WTC11 (cell line): ENCODE measurements at regions not wholly inside any gene's neighbourhood (a gene's known extent, or its start where the extent isn't known, plus 50 kb on each side); places are given as distances from the start of the nearest gene placed in this dataset.

Experiments used
- ATAC-seq: fragments of 200-7000 bp; cut with Tn5 transposase; 2 replicates; pipeline ENCODE4 v1.10.0; 2021; ENCODE audit warnings: mild to moderate bottlenecking, moderate library complexity
- CTCF ChIA-PET: fragments of 300-600 bp; sonication (Branson Sonifier 250); formaldehyde crosslinking; loops from one replicate; lab custom pipeline; 2021; ENCODE audit warnings: antibody characterized with exemption; lab: Charles Lee
- POLR2A ChIA-PET: fragments of 350-600 bp; sonication (Branson Sonifier 250); formaldehyde crosslinking; loops from one replicate; lab custom pipeline; 2021; ENCODE audit warnings: antibody characterized with exemption; lab: Charles Lee
- DNase-seq: peaks from one replicate; pipeline ENCODE4 v3.0.0; 2021; ENCODE audit warnings: low spot score
- H3K27ac Mint-ChIP-seq: 2 replicates; pipeline ENCODE4 v1.8.0; 2021; ENCODE audit warnings: mixed read lengths
- H3K27me3 Mint-ChIP-seq: 2 replicates; pipeline ENCODE4 v1.8.0; 2021; ENCODE audit warnings: low read depth, mild to moderate bottlenecking, moderate library complexity, mixed read lengths
- H3K36me3 Mint-ChIP-seq: 2 replicates; pipeline ENCODE4 v1.8.0; 2021; ENCODE audit warnings: mixed read lengths
- H3K4me1 Mint-ChIP-seq: 2 replicates; pipeline ENCODE4 v1.8.0; 2022; ENCODE audit warnings: mixed read lengths
- H3K4me3 Mint-ChIP-seq: 2 replicates; pipeline ENCODE4 v1.8.0; 2021; ENCODE audit warnings: mild to moderate bottlenecking, moderate library complexity, mixed read lengths
- H3K9me3 Mint-ChIP-seq: 2 replicates; pipeline ENCODE4 v1.8.0; 2021; ENCODE audit warnings: mixed read lengths
- ESRRA ChIP-seq: sonication (generic); formaldehyde crosslinking; IDR thresholded peaks from 2 replicates; pipeline ENCODE4 v1.8.1; 2022; ENCODE audit warnings: mild to moderate bottlenecking, missing genetic modification reagents, borderline replicate concordance
- KAT7 ChIP-seq: sonication (generic); formaldehyde crosslinking; IDR thresholded peaks from 2 replicates; pipeline ENCODE4 v1.8.1; 2023; ENCODE audit warnings: missing genetic modification reagents, mild to moderate bottlenecking, borderline replicate concordance
- SMAD3 ChIP-seq: sonication (generic); formaldehyde crosslinking; IDR thresholded peaks from 2 replicates; pipeline ENCODE4 v1.8.0; 2022; ENCODE audit warnings: missing genetic modification reagents, mild to moderate bottlenecking, borderline replicate concordance
- SOX15 ChIP-seq: fragments of 250-450 bp; sonication (Bioruptor Pico); IDR thresholded peaks from 2 replicates; pipeline ENCODE4 v1.9.0; 2021; ENCODE audit warnings: mild to moderate bottlenecking
- ZNF121 ChIP-seq: sonication (generic); formaldehyde crosslinking; IDR thresholded peaks from 2 replicates; pipeline ENCODE4 v1.8.0; 2023; ENCODE audit warnings: missing genetic modification reagents
- ZNF263 ChIP-seq: sonication (generic); formaldehyde crosslinking; IDR thresholded peaks from 2 replicates; pipeline ENCODE4 v1.8.1; 2022; ENCODE audit warnings: low read depth, mild to moderate bottlenecking, moderate library complexity, missing genetic modification reagents
- TF ChIP-seq, protein P1 (sequence below): sonication (generic); formaldehyde crosslinking; IDR thresholded peaks from 2 replicates; pipeline ENCODE4 v1.8.0; 2022; ENCODE audit warnings: mild to moderate bottlenecking, missing genetic modification reagents
- TF ChIP-seq, protein P2 (sequence below): sonication (generic); formaldehyde crosslinking; IDR thresholded peaks from 2 replicates; pipeline ENCODE4 v1.8.1; 2023; ENCODE audit warnings: mild to moderate bottlenecking, missing genetic modification reagents, moderate library complexity
- TF ChIP-seq, protein P3 (sequence below): sonication (generic); formaldehyde crosslinking; conservative IDR thresholded peaks from 2 replicates; pipeline ENCODE4 v1.8.1; 2023; ENCODE audit warnings: mild to moderate bottlenecking, low read depth, missing genetic modification reagents, moderate library complexity
- TF ChIP-seq, protein P4 (sequence below): sonication (generic); formaldehyde crosslinking; IDR thresholded peaks from 2 replicates; pipeline ENCODE4 v1.8.1; 2022; ENCODE audit warnings: mild to moderate bottlenecking, missing genetic modification reagents, moderate library complexity, borderline replicate concordance
- TF ChIP-seq, protein P5 (sequence below): sonication (generic); formaldehyde crosslinking; IDR thresholded peaks from 2 replicates; pipeline ENCODE4 v1.8.1; 2023; ENCODE audit warnings: mild to moderate bottlenecking, missing genetic modification reagents
- TF ChIP-seq, protein P6 (sequence below): fragments of 250-450 bp; sonication (Bioruptor Pico); IDR thresholded peaks from 2 replicates; pipeline ENCODE4 v1.9.0; 2021; ENCODE audit warnings: mild to moderate bottlenecking
- TF ChIP-seq, protein P7 (sequence below): fragments of 250-450 bp; sonication (Bioruptor Pico); IDR thresholded peaks from 2 replicates; pipeline ENCODE4 v1.9.0; 2021; ENCODE audit warnings: mild to moderate bottlenecking, borderline replicate concordance

DNA sequence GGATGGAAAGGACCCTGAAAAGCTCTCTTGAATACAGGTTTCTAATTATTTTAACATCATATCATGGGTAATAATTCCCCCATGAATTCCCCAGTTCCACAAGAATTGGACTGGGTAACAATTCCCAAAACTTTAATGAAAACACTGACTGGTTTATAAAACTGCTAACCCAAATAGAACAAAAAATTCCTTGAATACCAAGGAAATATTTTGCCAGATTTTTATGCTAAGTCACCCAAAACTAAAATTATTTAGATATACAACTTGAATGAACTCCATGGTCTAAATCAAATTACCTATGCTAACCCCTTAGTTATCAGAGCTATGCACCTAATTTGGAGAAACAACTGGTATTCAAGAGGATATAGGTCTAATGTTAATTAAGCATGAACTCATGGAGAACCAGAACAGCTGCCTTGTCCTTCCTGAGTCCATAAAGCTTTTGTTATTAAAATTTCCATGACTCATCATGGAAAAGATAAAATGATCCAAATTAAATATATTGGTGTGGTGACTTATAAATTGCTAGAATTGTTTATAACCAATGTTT lies 164.9 kb upstream of the TUT7 start (continued):
- TF ChIP-seq KAT7 (CRISPR knock-in tag) (no peak), ZNF121 (CRISPR knock-in tag) (no peak), SOX15 (CRISPR knock-in tag) (no peak), ESRRA (no peak)
- TF ChIP-seq, protein P1, sequence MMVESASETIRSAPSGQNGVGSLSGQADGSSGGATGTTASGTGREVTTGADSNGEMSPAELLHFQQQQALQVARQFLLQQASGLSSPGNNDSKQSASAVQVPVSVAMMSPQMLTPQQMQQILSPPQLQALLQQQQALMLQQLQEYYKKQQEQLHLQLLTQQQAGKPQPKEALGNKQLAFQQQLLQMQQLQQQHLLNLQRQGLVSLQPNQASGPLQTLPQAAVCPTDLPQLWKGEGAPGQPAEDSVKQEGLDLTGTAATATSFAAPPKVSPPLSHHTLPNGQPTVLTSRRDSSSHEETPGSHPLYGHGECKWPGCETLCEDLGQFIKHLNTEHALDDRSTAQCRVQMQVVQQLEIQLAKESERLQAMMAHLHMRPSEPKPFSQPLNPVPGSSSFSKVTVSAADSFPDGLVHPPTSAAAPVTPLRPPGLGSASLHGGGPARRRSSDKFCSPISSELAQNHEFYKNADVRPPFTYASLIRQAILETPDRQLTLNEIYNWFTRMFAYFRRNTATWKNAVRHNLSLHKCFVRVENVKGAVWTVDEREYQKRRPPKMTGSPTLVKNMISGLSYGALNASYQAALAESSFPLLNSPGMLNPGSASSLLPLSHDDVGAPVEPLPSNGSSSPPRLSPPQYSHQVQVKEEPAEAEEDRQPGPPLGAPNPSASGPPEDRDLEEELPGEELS (CRISPR knock-in tag): no peak
- TF ChIP-seq, protein P2, sequence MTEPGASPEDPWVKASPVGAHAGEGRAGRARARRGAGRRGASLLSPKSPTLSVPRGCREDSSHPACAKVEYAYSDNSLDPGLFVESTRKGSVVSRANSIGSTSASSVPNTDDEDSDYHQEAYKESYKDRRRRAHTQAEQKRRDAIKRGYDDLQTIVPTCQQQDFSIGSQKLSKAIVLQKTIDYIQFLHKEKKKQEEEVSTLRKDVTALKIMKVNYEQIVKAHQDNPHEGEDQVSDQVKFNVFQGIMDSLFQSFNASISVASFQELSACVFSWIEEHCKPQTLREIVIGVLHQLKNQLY: no peak
- TF ChIP-seq, protein P3, sequence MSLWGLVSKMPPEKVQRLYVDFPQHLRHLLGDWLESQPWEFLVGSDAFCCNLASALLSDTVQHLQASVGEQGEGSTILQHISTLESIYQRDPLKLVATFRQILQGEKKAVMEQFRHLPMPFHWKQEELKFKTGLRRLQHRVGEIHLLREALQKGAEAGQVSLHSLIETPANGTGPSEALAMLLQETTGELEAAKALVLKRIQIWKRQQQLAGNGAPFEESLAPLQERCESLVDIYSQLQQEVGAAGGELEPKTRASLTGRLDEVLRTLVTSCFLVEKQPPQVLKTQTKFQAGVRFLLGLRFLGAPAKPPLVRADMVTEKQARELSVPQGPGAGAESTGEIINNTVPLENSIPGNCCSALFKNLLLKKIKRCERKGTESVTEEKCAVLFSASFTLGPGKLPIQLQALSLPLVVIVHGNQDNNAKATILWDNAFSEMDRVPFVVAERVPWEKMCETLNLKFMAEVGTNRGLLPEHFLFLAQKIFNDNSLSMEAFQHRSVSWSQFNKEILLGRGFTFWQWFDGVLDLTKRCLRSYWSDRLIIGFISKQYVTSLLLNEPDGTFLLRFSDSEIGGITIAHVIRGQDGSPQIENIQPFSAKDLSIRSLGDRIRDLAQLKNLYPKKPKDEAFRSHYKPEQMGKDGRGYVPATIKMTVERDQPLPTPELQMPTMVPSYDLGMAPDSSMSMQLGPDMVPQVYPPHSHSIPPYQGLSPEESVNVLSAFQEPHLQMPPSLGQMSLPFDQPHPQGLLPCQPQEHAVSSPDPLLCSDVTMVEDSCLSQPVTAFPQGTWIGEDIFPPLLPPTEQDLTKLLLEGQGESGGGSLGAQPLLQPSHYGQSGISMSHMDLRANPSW (CRISPR knock-in tag): no peak
- TF ChIP-seq, protein P4, sequence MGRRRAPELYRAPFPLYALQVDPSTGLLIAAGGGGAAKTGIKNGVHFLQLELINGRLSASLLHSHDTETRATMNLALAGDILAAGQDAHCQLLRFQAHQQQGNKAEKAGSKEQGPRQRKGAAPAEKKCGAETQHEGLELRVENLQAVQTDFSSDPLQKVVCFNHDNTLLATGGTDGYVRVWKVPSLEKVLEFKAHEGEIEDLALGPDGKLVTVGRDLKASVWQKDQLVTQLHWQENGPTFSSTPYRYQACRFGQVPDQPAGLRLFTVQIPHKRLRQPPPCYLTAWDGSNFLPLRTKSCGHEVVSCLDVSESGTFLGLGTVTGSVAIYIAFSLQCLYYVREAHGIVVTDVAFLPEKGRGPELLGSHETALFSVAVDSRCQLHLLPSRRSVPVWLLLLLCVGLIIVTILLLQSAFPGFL (CRISPR knock-in tag): no peak
- TF ChIP-seq, all 79 proteins: peak for 0

DNA sequence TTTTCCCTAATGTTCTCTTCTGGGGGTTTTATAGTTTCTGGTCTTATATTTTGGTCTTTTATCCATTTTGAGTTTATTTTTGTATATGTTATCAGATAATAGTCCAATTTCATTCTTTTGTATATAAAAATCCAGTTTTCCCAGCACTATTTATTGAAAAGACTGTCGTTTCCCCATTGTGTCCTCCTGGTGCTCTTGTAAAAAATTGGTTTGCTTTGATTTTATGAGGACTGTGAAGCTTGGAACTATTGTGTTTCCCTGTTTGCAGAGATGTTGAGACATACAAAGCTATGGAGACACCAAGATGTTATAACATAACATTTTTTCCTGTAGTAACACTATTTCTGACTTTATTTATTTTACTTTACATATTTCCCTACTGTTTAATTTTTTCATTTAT lies 163.3 kb upstream of the TUT7 start:
- Mint-ChIP-seq H3K27me3 (peaks cover 3% of the 10 kb centered on the region; the same call in 1 of the 2 replicates), H3K36me3 (no peaks in the 10 kb centered on the region), H3K4me3 (no peak overlapping the region), H3K4me1 (no peaks in the 10 kb centered on the region), H3K9me3 (no peaks in the 10 kb centered on the region), H3K27ac (no peak overlapping the region)
- TF ChIP-seq, protein P5, sequence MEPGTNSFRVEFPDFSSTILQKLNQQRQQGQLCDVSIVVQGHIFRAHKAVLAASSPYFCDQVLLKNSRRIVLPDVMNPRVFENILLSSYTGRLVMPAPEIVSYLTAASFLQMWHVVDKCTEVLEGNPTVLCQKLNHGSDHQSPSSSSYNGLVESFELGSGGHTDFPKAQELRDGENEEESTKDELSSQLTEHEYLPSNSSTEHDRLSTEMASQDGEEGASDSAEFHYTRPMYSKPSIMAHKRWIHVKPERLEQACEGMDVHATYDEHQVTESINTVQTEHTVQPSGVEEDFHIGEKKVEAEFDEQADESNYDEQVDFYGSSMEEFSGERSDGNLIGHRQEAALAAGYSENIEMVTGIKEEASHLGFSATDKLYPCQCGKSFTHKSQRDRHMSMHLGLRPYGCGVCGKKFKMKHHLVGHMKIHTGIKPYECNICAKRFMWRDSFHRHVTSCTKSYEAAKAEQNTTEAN: no peak
- TF ChIP-seq, protein P6, sequence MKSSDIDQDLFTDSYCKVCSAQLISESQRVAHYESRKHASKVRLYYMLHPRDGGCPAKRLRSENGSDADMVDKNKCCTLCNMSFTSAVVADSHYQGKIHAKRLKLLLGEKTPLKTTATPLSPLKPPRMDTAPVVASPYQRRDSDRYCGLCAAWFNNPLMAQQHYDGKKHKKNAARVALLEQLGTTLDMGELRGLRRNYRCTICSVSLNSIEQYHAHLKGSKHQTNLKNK (CRISPR knock-in tag): no peak
- no peak for TF ChIP-seq ZNF263
- TF ChIP-seq SMAD3 (CRISPR knock-in tag): no peak
- TF ChIP-seq, protein P7, sequence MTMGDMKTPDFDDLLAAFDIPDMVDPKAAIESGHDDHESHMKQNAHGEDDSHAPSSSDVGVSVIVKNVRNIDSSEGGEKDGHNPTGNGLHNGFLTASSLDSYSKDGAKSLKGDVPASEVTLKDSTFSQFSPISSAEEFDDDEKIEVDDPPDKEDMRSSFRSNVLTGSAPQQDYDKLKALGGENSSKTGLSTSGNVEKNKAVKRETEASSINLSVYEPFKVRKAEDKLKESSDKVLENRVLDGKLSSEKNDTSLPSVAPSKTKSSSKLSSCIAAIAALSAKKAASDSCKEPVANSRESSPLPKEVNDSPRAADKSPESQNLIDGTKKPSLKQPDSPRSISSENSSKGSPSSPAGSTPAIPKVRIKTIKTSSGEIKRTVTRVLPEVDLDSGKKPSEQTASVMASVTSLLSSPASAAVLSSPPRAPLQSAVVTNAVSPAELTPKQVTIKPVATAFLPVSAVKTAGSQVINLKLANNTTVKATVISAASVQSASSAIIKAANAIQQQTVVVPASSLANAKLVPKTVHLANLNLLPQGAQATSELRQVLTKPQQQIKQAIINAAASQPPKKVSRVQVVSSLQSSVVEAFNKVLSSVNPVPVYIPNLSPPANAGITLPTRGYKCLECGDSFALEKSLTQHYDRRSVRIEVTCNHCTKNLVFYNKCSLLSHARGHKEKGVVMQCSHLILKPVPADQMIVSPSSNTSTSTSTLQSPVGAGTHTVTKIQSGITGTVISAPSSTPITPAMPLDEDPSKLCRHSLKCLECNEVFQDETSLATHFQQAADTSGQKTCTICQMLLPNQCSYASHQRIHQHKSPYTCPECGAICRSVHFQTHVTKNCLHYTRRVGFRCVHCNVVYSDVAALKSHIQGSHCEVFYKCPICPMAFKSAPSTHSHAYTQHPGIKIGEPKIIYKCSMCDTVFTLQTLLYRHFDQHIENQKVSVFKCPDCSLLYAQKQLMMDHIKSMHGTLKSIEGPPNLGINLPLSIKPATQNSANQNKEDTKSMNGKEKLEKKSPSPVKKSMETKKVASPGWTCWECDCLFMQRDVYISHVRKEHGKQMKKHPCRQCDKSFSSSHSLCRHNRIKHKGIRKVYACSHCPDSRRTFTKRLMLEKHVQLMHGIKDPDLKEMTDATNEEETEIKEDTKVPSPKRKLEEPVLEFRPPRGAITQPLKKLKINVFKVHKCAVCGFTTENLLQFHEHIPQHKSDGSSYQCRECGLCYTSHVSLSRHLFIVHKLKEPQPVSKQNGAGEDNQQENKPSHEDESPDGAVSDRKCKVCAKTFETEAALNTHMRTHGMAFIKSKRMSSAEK (CRISPR knock-in tag): no peak
- ChIA-PET POLR2A (no interaction called here), CTCF (no interaction called here)
- ATAC-seq (no peak), DNase-seq (no peak)
